SU-DHL-6 (cell line): ENCODE measurements at regions not wholly inside any gene's neighbourhood (a gene's known extent, or its start where the extent isn't known, plus 50 kb on each side); places are given as distances from the start of the nearest gene placed in this dataset.

Source experiments
- CTCF ChIP-seq: fragments of 200-600 bp; sonication (generic); IDR thresholded peaks from one replicate; pipeline ENCODE4 v1.5.1; 2017; ENCODE audit warnings: antibody characterized with exemption, mild to moderate bottlenecking, low read length, moderate library complexity; ENCODE audit not compliant: insufficient read depth, poor library complexity, severe bottlenecking
- EZH2phosphoT487 ChIP-seq: fragments of 200-600 bp; sonication (generic), shearing (Covaris generic); conservative IDR thresholded peaks from 2 replicates; pipeline ENCODE4 v1.6.1; 2018; ENCODE audit warnings: mild to moderate bottlenecking, antibody characterized with exemption, low read length, moderate library complexity, mixed read lengths

GRCh38 chr14:42569227-42569626 lies 962.6 kb downstream of the LRFN5 start:
- TF ChIP-seq CTCF: no peak
- no peak for TF ChIP-seq EZH2phosphoT487
